BLaER1 treated with 17β-estradiol and CSF1 and Interleukin-3, amounts not matched to agents 10 nM and 100 nM (cell line): ENCODE measurements at regions not wholly inside any gene's neighbourhood (a gene's known extent, or its start where the extent isn't known, plus 50 kb on each side); places are given as distances from the start of the nearest gene placed in this dataset.
A peak's percentile ranks its signal among the peaks of the same experiment; 100 is the strongest.
"Not testable (repeated sequence)": the region's sequence is repeated elsewhere in the genome, so short reads cannot be mapped to it uniquely, and the experiment has no call there.

Experiments
- H3K27ac ChIP-seq, 11 experiments: shearing (Covaris generic); formaldehyde crosslinking; 2 replicates each; pipeline ENCODE4 v1.8.1; 2022
- H3K27me3 ChIP-seq, 11 experiments: shearing (Covaris generic); formaldehyde crosslinking; 2 replicates each; pipeline ENCODE4 v1.8.1; 2022
- H3K36me3 ChIP-seq, 11 experiments: shearing (Covaris generic); formaldehyde crosslinking; 2 replicates each; pipeline ENCODE4 v1.8.1; 2022
- H3K4me1 ChIP-seq, 10 experiments: shearing (Covaris generic); formaldehyde crosslinking; 2 replicates each; pipeline ENCODE4 v1.8.1; 2022
- H3K4me2 ChIP-seq, 11 experiments: shearing (Covaris generic); formaldehyde crosslinking; 2 replicates each; pipeline ENCODE4 v1.8.1; 2022
- H3K4me3 ChIP-seq, 10 experiments: shearing (Covaris generic); formaldehyde crosslinking; 2 replicates each; pipeline ENCODE4 v1.8.1; 2022
- H3K9ac ChIP-seq, 11 experiments: shearing (Covaris generic); formaldehyde crosslinking; 2 replicates each; pipeline ENCODE4 v1.8.1; 2022
- H3K9me3 ChIP-seq, 11 experiments: shearing (Covaris generic); formaldehyde crosslinking; replicated peaks in 1 of 11; 2 replicates each; pipeline ENCODE4 v1.8.1; 2022
- H4K20me1 ChIP-seq, 11 experiments: shearing (Covaris generic); formaldehyde crosslinking; 2 replicates each; pipeline ENCODE4 v1.8.1; 2022
- Cebpa-rat ChIP-seq, 11 experiments: shearing (Covaris generic); IDR thresholded peaks; 2 replicates each; pipeline ENCODE4 v1.8.1; 2022

- H3K9ac ChIP-seq: no peak overlapping the region
- H3K27ac ChIP-seq: no peak overlapping the region
- peaks cover 0 to 10% (median 0%) of the 10 kb centered on the region in 11 experiments; a peak in 1 of 22 replicates for H4K20me1 ChIP-seq
- no peak for TF ChIP-seq Cebpa-rat (IDR thresholded peaks at IDR 0.05)
- peak overlapping the region in 2 of 11 experiments; percentile 21 to 26; a peak in 4 of 22 replicates for H3K4me2 ChIP-seq
- H3K4me1 ChIP-seq: peaks cover 11 to 34% (median 17%) of the 10 kb centered on the region in 10 experiments
- no peaks in the 10 kb centered on the region for H3K9me3 ChIP-seq
- H3K27me3 ChIP-seq: no peaks in the 10 kb centered on the region
- no peaks in the 10 kb centered on the region for H3K36me3 ChIP-seq
- H3K4me3 ChIP-seq: no peak overlapping the region
Observed at GRCh38 chr12:111269718-111270117, 99.2 kb downstream of the PHETA1 start.

- H3K27me3 ChIP-seq: no peaks in the 10 kb centered on the region
- no peak overlapping the region for H3K4me2 ChIP-seq
- H3K9ac ChIP-seq: no peak overlapping the region
- peaks cover 0 to 10% (median 0%) of the 10 kb centered on the region in 11 experiments; a peak in 1 of 22 replicates for H4K20me1 ChIP-seq
- peaks cover 11 to 34% (median 17%) of the 10 kb centered on the region in 10 experiments for H3K4me1 ChIP-seq
- no peaks in the 10 kb centered on the region for H3K9me3 ChIP-seq
- no peak for TF ChIP-seq Cebpa-rat (IDR thresholded peaks at IDR 0.05)
- H3K4me3 ChIP-seq: no peak overlapping the region
- no peaks in the 10 kb centered on the region for H3K36me3 ChIP-seq
- no peak overlapping the region for H3K27ac ChIP-seq
Observed at GRCh38 chr12:111268738-111269572, 99.9 kb downstream of the PHETA1 start.

GRCh38 chr12:111267144-111267543 lies 101.8 kb downstream of the PHETA1 start:
- Histone ChIP-seq H3K4me1 (peaks cover 11 to 27% (median 14%) of the 10 kb centered on the region in 10 experiments), H3K27ac (no peak overlapping the region), H3K27me3 (no peaks in the 10 kb centered on the region), H3K9ac (no peak overlapping the region), H3K9me3 (no peaks in the 10 kb centered on the region), H3K4me2 (peak overlapping the region in 10 of 11 experiments; percentile 18 to 49 (median 40); a peak in 17 of 22 replicates), H3K36me3 (no peaks in the 10 kb centered on the region), H4K20me1 (peaks cover 0 to 10% (median 0%) of the 10 kb centered on the region in 11 experiments; a peak in 1 of 22 replicates), H3K4me3 (no peak overlapping the region)
- no peak for TF ChIP-seq Cebpa-rat (IDR thresholded peaks at IDR 0.05)

DNA sequence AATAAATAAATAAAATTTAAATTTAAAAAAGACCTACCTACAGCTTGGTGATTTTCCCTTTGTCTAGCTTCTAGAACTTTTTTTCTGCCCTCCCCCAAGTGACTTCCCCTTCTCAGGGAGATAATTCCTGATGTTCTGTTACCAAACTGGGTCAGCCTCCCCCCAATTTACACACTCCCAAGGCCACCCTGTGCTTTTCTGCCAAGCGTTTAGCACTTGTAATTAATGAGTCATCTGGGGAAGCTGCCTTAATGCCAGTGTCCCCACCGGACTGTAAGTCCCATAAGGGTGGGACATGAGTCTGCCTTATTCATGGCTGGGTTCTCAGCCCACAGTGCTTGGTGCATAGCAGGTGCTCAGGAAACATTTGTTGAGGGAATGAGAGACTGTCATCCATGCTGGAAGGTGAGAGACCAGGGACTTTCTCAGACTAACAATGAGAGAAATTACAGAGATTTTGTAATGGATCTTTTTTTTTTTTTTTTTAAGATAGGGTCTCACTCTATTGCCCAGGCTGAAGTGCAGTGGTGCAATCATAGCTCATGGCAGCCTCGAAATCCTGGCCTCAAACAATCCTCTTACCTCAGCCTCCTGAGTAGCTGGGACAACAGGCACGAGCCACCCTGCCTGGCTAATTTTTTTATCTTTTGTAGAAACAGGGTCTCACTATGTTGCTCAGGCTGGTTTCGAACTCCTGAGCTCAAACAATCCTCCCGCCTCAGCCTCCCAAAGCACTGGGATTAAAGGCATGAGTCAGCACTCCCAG lies 106.8 kb downstream of the PHETA1 start:
- H3K36me3 ChIP-seq: no peaks in the 10 kb centered on the region
- no peaks in the 10 kb centered on the region for H4K20me1 ChIP-seq
- H3K27ac ChIP-seq: no peak overlapping the region
- H3K4me2 ChIP-seq: peak overlapping the region in 2 of 11 experiments; percentile 14 to 19; a peak in 1 of 22 replicates
- H3K9me3 ChIP-seq: no peaks in the 10 kb centered on the region
- no peaks in the 10 kb centered on the region for H3K27me3 ChIP-seq
- H3K4me1 ChIP-seq: peaks cover 6 to 14% (median 9%) of the 10 kb centered on the region in 10 experiments; a peak in 19 of 20 replicates
- H3K4me3 ChIP-seq: no peak overlapping the region
- H3K9ac ChIP-seq: no peak overlapping the region
- TF ChIP-seq Cebpa-rat (IDR thresholded peaks at IDR 0.05): no peak

GRCh38 chr12:111260732-111261131 lies 108.2 kb downstream of the PHETA1 start:
- peaks cover 0 to 11% (median 7%) of the 10 kb centered on the region in 10 experiments; a peak in 9 of 20 replicates for H3K4me1 ChIP-seq
- H3K27ac ChIP-seq: no peak overlapping the region
- no peaks in the 10 kb centered on the region for H3K9me3 ChIP-seq
- H3K36me3 ChIP-seq: no peaks in the 10 kb centered on the region
- no peak overlapping the region for H3K4me2 ChIP-seq
- no peaks in the 10 kb centered on the region for H3K27me3 ChIP-seq
- H3K4me3 ChIP-seq: no peak overlapping the region
- H4K20me1 ChIP-seq: no peaks in the 10 kb centered on the region
- TF ChIP-seq Cebpa-rat (IDR thresholded peaks at IDR 0.05): no peak
- H3K9ac ChIP-seq: no peak overlapping the region

GRCh38 chr12:111259231-111259630 lies 109.7 kb downstream of the PHETA1 start:
- H3K4me2 ChIP-seq: no peak overlapping the region
- TF ChIP-seq Cebpa-rat (IDR thresholded peaks at IDR 0.05): no peak
- H3K9ac ChIP-seq: no peak overlapping the region
- H3K27me3 ChIP-seq: no peaks in the 10 kb centered on the region
- no peaks in the 10 kb centered on the region for H4K20me1 ChIP-seq
- no peaks in the 10 kb centered on the region for H3K36me3 ChIP-seq
- no peak overlapping the region for H3K4me3 ChIP-seq
- no peaks in the 10 kb centered on the region for H3K9me3 ChIP-seq
- peaks cover 0 to 11% (median 7%) of the 10 kb centered on the region in 10 experiments; a peak in 9 of 20 replicates for H3K4me1 ChIP-seq
- H3K27ac ChIP-seq: no peak overlapping the region

- H3K27me3 ChIP-seq, H3K9me3 ChIP-seq, H4K20me1 ChIP-seq, H3K9ac ChIP-seq, H3K4me2 ChIP-seq, H3K36me3 ChIP-seq, H3K4me3 ChIP-seq, H3K27ac ChIP-seq: not testable (repeated sequence)
- peaks cover 0 to 11% (median 7%) of the 10 kb centered on the region in 10 experiments; a peak in 9 of 20 replicates for H3K4me1 ChIP-seq
Observed at GRCh38 chr12:111258081-111258480, 110.8 kb downstream of the PHETA1 start.

GRCh38 chr12:111257435-111257902 lies 111.4 kb downstream of the PHETA1 start:
- Histone ChIP-seq H3K36me3 (no peaks in the 10 kb centered on the region), H4K20me1 (no peaks in the 10 kb centered on the region), H3K4me1 (peaks cover 0 to 11% (median 7%) of the 10 kb centered on the region in 10 experiments; a peak in 9 of 20 replicates), H3K27ac (no peak overlapping the region), H3K9me3 (no peaks in the 10 kb centered on the region), H3K4me3 (no peak overlapping the region), H3K4me2 (no peak overlapping the region), H3K27me3 (no peaks in the 10 kb centered on the region), H3K9ac (no peak overlapping the region)
- TF ChIP-seq Cebpa-rat (IDR thresholded peaks at IDR 0.05): no peak
